ENCODE measurements at regions not wholly inside any gene's neighbourhood (a gene's known extent, or its start where the extent isn't known, plus 50 kb on each side); places are given as distances from the start of the nearest gene placed in this dataset.

- Histone ChIP-seq H3K36me3 (ENCODE audit: control insufficient read depth, insufficient read depth, low read length) (no peaks in the 10 kb centered on the region), H3K9me3 (ENCODE audit: control insufficient read depth, insufficient read depth, low read depth, low read length) (no peaks in the 10 kb centered on the region), H3K4me1 (ENCODE audit: control insufficient read depth, insufficient read depth, low read length) (no peaks in the 10 kb centered on the region), H3K27ac (ENCODE audit: low read length) (no peak overlapping the region), H3K4me3 (ENCODE audit: low read depth in 2 of 2, low read length in 2 of 2) (no peak overlapping the region), H3K27me3 (ENCODE audit: control insufficient read depth, insufficient read depth, low read length) (no peaks in the 10 kb centered on the region)
- ChIA-PET POLR2A (interaction anchor here (0.7 kb wide), 1 partner anchor 354 kb away, joined by 3 read pairs; no protein-coding TSS in a partner anchor), CTCF (no interaction called here)
- no peak for DNase-seq (ENCODE audit: low read depth, low spot score)
- ATAC-seq, result no peak
- in situ Hi-C loops (cut with HindIII; ENCODE audit: low pct_unique_long_range_greater_than_20kb, low sequenced_read_pairs), result no loop called here
- TF ChIP-seq SIN3A (IDR thresholded peaks at IDR 0.05; ENCODE audit: borderline replicate concordance, insufficient read depth, low read depth, low read length), result no peak
- TF ChIP-seq TCF7L2 (IDR thresholded peaks at IDR 0.05; ENCODE audit: low read depth, low read length), result no peak
- TF ChIP-seq REST (IDR thresholded peaks at IDR 0.05; ENCODE audit: insufficient read depth in 1 of 2, low read depth in 2 of 2, low read length in 1 of 2), result no peak
- TF ChIP-seq CTCF (IDR thresholded peaks at IDR 0.05), result no peak
- TF ChIP-seq POLR2AphosphoS5 (IDR thresholded peaks at IDR 0.05; ENCODE audit: low read depth, low read length), result no peak
- BruUV-seq (replicated peaks), result no TSS peak
- intact Hi-C loops (cut with micrococcal nuclease; ENCODE audit: unreplicated experiment), result no loop called here
Measured at GRCh38 chr9:131809941-131810344, 70.1 kb upstream of the RAPGEF1 start.

- DNase-seq (ENCODE audit: low read depth, low spot score) (no peak), ATAC-seq (no peak)
- TF ChIP-seq TCF7L2 (IDR thresholded peaks at IDR 0.05; ENCODE audit: low read depth, low read length) (no peak), REST (IDR thresholded peaks at IDR 0.05; ENCODE audit: insufficient read depth in 1 of 2, low read depth in 2 of 2, low read length in 1 of 2) (no peak), SIN3A (IDR thresholded peaks at IDR 0.05; ENCODE audit: borderline replicate concordance, insufficient read depth, low read depth, low read length) (no peak), POLR2AphosphoS5 (IDR thresholded peaks at IDR 0.05; ENCODE audit: low read depth, low read length) (no peak)
- ChIA-PET CTCF (no interaction called here), POLR2A (no interaction called here)
- H3K9me3 ChIP-seq (ENCODE audit: control insufficient read depth, insufficient read depth, low read depth, low read length), result no peaks in the 10 kb centered on the region
- intact Hi-C loops (cut with micrococcal nuclease; ENCODE audit: unreplicated experiment), result no loop called here
- H3K36me3 ChIP-seq (ENCODE audit: control insufficient read depth, insufficient read depth, low read length), result no peaks in the 10 kb centered on the region
- in situ Hi-C loops (cut with HindIII; ENCODE audit: low pct_unique_long_range_greater_than_20kb, low sequenced_read_pairs), result no loop called here
- no peak overlapping the region for H3K27ac ChIP-seq (ENCODE audit: low read length)
- no peaks in the 10 kb centered on the region for H3K4me1 ChIP-seq (ENCODE audit: control insufficient read depth, insufficient read depth, low read length)
- no TSS peak for BruUV-seq (replicated peaks)
- H3K4me3 ChIP-seq (ENCODE audit: low read depth in 2 of 2, low read length in 2 of 2), result no peak overlapping the region
- no peaks in the 10 kb centered on the region for H3K27me3 ChIP-seq (ENCODE audit: control insufficient read depth, insufficient read depth, low read length)
Measured at GRCh38 chr9:131808291-131808690, 68.4 kb upstream of the RAPGEF1 start.

Measured in Panc1 (cell line).